IMR-90 (cell line): ENCODE measurements at regions not wholly inside any gene's neighbourhood (a gene's known extent, or its start where the extent isn't known, plus 50 kb on each side); places are given as distances from the start of the nearest gene placed in this dataset.

Source experiments
- ATAC-seq: fragments of 200-7000 bp; cut with Tn5 transposase; 2 replicates; pipeline ENCODE4 v1.9.1; 2020; ENCODE audit warnings: low read depth, mild to moderate bottlenecking, moderate library complexity
- BruUV-seq: library from RNA; stranded (reverse); fragments of 400-500 nt; replicated peaks from 2 replicates; lab custom pipeline; 2021; lab: Mats Ljungman, UMichigan
- CTCF ChIA-PET: fragments of 300-600 bp; formaldehyde crosslinking; extraction: SDS; loops from one replicate; lab custom pipeline; 2021; ENCODE audit warnings: antibody characterized with exemption; lab: Yijun Ruan, JAX
- POLR2A ChIA-PET: fragments of 300-600 bp; sonication (Branson Sonifier 250); formaldehyde crosslinking; loops from one replicate; lab custom pipeline; 2022; ENCODE audit warnings: antibody characterized with exemption; ENCODE audit not compliant: unreplicated experiment; lab: Charles Lee
- DNase-seq: peaks from one replicate; pipeline ENCODE4 v3.0.0; 2013
- H2AFZ ChIP-seq: replicated peaks from 2 replicates; pipeline ENCODE3; 2013; ENCODE audit warnings: low read length, mild to moderate bottlenecking; ENCODE audit not compliant: poor library complexity
- H2AK5ac ChIP-seq: 2 replicates; pipeline ENCODE4 v1.6.1; 2013; ENCODE audit warnings: low read depth, low read length, inconsistent platforms
- H2AK9ac ChIP-seq: replicated peaks from 2 replicates; pipeline ENCODE3; 2013; ENCODE audit warnings: mild to moderate bottlenecking, low read depth, low read length, moderate library complexity; ENCODE audit not compliant: poor library complexity
- H2BK120ac ChIP-seq: 2 replicates; pipeline ENCODE4 v1.6.1; 2013; ENCODE audit warnings: low read depth, low read length, inconsistent platforms
- H2BK15ac ChIP-seq: 3 replicates; pipeline ENCODE4 v1.6.1; 2013; ENCODE audit warnings: low read depth, low read length, inconsistent platforms
- H2BK20ac ChIP-seq: 2 replicates; pipeline ENCODE4 v1.6.1; 2013; ENCODE audit warnings: low read depth, mild to moderate bottlenecking, inconsistent platforms, low read length, moderate library complexity
- H2BK5ac ChIP-seq: 2 replicates; pipeline ENCODE4 v1.6.1; 2013; ENCODE audit warnings: mild to moderate bottlenecking, low read depth, low read length, inconsistent platforms; ENCODE audit not compliant: poor library complexity, severe bottlenecking
- H3K14ac ChIP-seq: replicated peaks from 2 replicates; pipeline ENCODE4 v1.6.1; 2013; ENCODE audit warnings: low read depth, low read length, inconsistent platforms
- H3K18ac ChIP-seq: 2 replicates; pipeline ENCODE4 v1.6.1; 2013; ENCODE audit warnings: low read depth, low read length, control low read depth
- H3K23ac ChIP-seq: 2 replicates; pipeline ENCODE4 v1.6.1; 2013; ENCODE audit warnings: low read depth, low read length, inconsistent platforms
- H3K27ac ChIP-seq: 2 replicates; pipeline ENCODE4 v1.5.1; 2013; ENCODE audit warnings: mild to moderate bottlenecking, control low read depth, low read length; ENCODE audit not compliant: insufficient read depth
- H3K27me3 ChIP-seq: 2 replicates; pipeline ENCODE4 v1.6.1; 2013; ENCODE audit warnings: low read length; ENCODE audit not compliant: control insufficient read depth, insufficient read depth
- H3K36me3 ChIP-seq: 2 replicates; pipeline ENCODE4 v1.6.1; 2013; ENCODE audit warnings: low read length, mixed read lengths; ENCODE audit not compliant: control insufficient read depth, insufficient read depth
- H3K4ac ChIP-seq: 2 replicates; pipeline ENCODE4 v1.6.1; 2013; ENCODE audit warnings: low read depth, low read length, inconsistent platforms
- H3K4me1 ChIP-seq: 2 replicates; pipeline ENCODE4 v1.6.1; 2013; ENCODE audit warnings: low read length, mixed read lengths; ENCODE audit not compliant: control insufficient read depth, insufficient read depth
- H3K4me2 ChIP-seq: 2 replicates; pipeline ENCODE4 v1.6.1; 2013; ENCODE audit warnings: low read depth, mild to moderate bottlenecking, control low read depth, low read length, moderate library complexity
- H3K4me3 ChIP-seq: 2 replicates; pipeline ENCODE4 v1.5.1; 2013; ENCODE audit warnings: low read depth, mild to moderate bottlenecking, control low read depth, low read length, moderate library complexity; ENCODE audit not compliant: insufficient read depth
- H3K56ac ChIP-seq: 2 replicates; pipeline ENCODE4 v1.6.1; 2013; ENCODE audit warnings: low read length, inconsistent platforms; ENCODE audit not compliant: insufficient read depth; ENCODE audit errors: extremely low read depth
- H3K79me1 ChIP-seq, 2 experiments: 2 replicates each; pipeline ENCODE4 v1.6.1; 2013; ENCODE audit warnings: low read length in 2 of 2, inconsistent platforms in 1 of 2, low read depth in 1 of 2
- H3K9ac ChIP-seq: 2 replicates; pipeline ENCODE4 v1.6.1; 2013; ENCODE audit warnings: low read depth, low read length, control low read depth
- H3K9me1 ChIP-seq: 2 replicates; pipeline ENCODE4 v1.6.1; 2013; ENCODE audit warnings: low read length, inconsistent platforms; ENCODE audit not compliant: insufficient read depth
- H3K9me3 ChIP-seq: 2 replicates; pipeline ENCODE4 v1.6.1; 2013; ENCODE audit warnings: low read length; ENCODE audit not compliant: control insufficient read depth, insufficient read depth
- H4K20me1 ChIP-seq: 2 replicates; pipeline ENCODE4 v1.6.1; 2013; ENCODE audit warnings: low read length, inconsistent platforms; ENCODE audit not compliant: insufficient read depth
- H4K5ac ChIP-seq: 2 replicates; pipeline ENCODE4 v1.6.1; 2013; ENCODE audit warnings: mild to moderate bottlenecking, low read depth, low read length, control low read depth
- H4K8ac ChIP-seq, 2 experiments: 2 replicates each; pipeline ENCODE4 v1.6.1; 2013; ENCODE audit warnings: low read depth in 2 of 2, low read length in 2 of 2, control low read depth in 1 of 2, inconsistent platforms in 1 of 2
- H4K91ac ChIP-seq: 2 replicates; pipeline ENCODE4 v1.6.1; 2013; ENCODE audit warnings: low read depth, low read length, inconsistent platforms; ENCODE audit not compliant: insufficient read depth
- BHLHE40 ChIP-seq: fragments of 150-350 bp; IDR thresholded peaks from 2 replicates; pipeline ENCODE4 v1.6.1; 2016; ENCODE audit warnings: mild to moderate bottlenecking, low read depth, low read length
- CHD1 ChIP-seq: IDR thresholded peaks from 2 replicates; pipeline ENCODE4 v1.6.1; 2012; ENCODE audit warnings: low read depth, low read length, improper control_type of control experiment
- FOS ChIP-seq: fragments of 150-350 bp; IDR thresholded peaks from 2 replicates; pipeline ENCODE4 v1.6.1; 2016; ENCODE audit warnings: low read depth, low read length
- MAFK ChIP-seq: IDR thresholded peaks from 2 replicates; pipeline ENCODE4 v1.6.1; 2012; ENCODE audit warnings: low read depth, low read length, improper control_type of control experiment
- MAZ ChIP-seq: IDR thresholded peaks from 2 replicates; pipeline ENCODE4 v1.6.1; 2012; ENCODE audit warnings: low read depth, mild to moderate bottlenecking, low read length, improper control_type of control experiment, moderate library complexity, borderline replicate concordance
- NFE2L2 ChIP-seq: fragments of 150-350 bp; IDR thresholded peaks from 2 replicates; pipeline ENCODE4 v1.6.1; 2016; ENCODE audit warnings: low read depth, mild to moderate bottlenecking, low read length
- WGBS, 2 experiments: methylation state at CpG; one replicate each; pipeline versions ENCODE4 v1.1.5 to v1.1.7; 2013; ENCODE audit warnings: missing lambda C conversion rate in 2 of 2; ENCODE audit not compliant: insufficient read length in 1 of 2; ENCODE audit errors: extremely low coverage in 2 of 2; 5-methylcytosine and 5-hydroxymethylcytosine counted together
- dilution Hi-C: fragments of 300-500 bp; cut with HindIII; formaldehyde crosslinking; loops from one replicate; pipeline ENCODE4 v1.14.3; 2018; ENCODE audit warnings: low sequenced_read_pairs; ENCODE audit not compliant: unreplicated experiment
- in situ Hi-C: fragments of 300-500 bp; cut with MboI; formaldehyde crosslinking; loops from 3 replicates; pipeline ENCODE4 v1.14.3; 2019; ENCODE audit warnings: low sequenced_read_pairs, inconsistent platforms, mixed read lengths
- intact Hi-C: fragments of 100-400 bp; cut with micrococcal nuclease; formaldehyde crosslinking; loops from 2 replicates; pipeline ENCODE4 v1.10.0; 2022
- TF ChIP-seq, protein P1 (sequence below): conservative IDR thresholded peaks from 2 replicates; pipeline ENCODE4 v1.5.1; 2012; ENCODE audit warnings: mild to moderate bottlenecking, low read depth, low read length, improper control_type of control experiment
- TF ChIP-seq, protein P2 (sequence below): fragments of 150-350 bp; IDR thresholded peaks from 2 replicates; pipeline ENCODE4 v1.6.1; 2016; ENCODE audit warnings: low read depth, mild to moderate bottlenecking, low read length, moderate library complexity, borderline replicate concordance

DNA sequence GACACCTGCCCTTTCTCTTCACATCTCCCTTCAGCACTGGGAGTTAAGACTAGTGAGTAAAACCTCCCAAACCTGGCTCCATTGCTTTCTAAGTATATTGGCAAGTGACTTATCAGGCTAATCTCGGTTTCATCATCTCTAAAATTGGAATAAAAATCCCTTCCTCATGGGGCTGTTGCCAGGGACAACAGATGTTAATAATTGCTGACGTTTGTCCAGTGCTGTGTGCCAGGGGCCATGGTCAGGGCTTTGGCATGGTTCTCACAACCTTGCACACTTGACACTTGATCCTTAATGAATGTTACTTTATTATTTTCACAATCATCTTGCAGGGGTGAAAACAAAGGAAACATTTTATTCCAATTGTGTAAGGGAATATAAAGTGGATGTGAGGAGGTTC is 1262.0 kb upstream of the WWC1 start:
- ChIA-PET CTCF (interaction anchor here (1.0 kb wide), 1 partner anchor 228 kb away, joined by 3 read pairs; no protein-coding TSS in a partner anchor), POLR2A (no interaction called here)
- Histone ChIP-seq H3K4me1 (no peaks in the 10 kb centered on the region), H4K91ac (no peak overlapping the region), H2AK9ac (no peak overlapping the region), H3K79me1 (no peaks in the 10 kb centered on the region), H3K9me1 (no peaks in the 10 kb centered on the region), H2AK5ac (no peak overlapping the region), H3K9ac (no peak overlapping the region), H2AFZ (no peak overlapping the region), H3K23ac (no peak overlapping the region), H2BK15ac (no peak overlapping the region), H3K36me3 (no peaks in the 10 kb centered on the region), H3K56ac (no peak overlapping the region), H3K18ac (no peak overlapping the region), H3K27ac (no peak overlapping the region), H2BK5ac (no peak overlapping the region), H3K4me3 (no peak overlapping the region), H3K4ac (no peak overlapping the region), H4K20me1 (no peaks in the 10 kb centered on the region), H3K4me2 (no peak overlapping the region), H4K8ac (no peak overlapping the region), H2BK120ac (no peak overlapping the region), H4K5ac (no peak overlapping the region), H2BK20ac (no peak overlapping the region), H3K9me3 (peaks cover 2% of the 10 kb centered on the region; the same call in 1 of the 2 replicates), H3K27me3 (no peaks in the 10 kb centered on the region), H3K14ac (no peak overlapping the region)
- TF ChIP-seq CHD1 (no peak), MAFK (no peak), NFE2L2 (no peak), MAZ (no peak), BHLHE40 (no peak), FOS (no peak)
- TF ChIP-seq, protein P1, sequence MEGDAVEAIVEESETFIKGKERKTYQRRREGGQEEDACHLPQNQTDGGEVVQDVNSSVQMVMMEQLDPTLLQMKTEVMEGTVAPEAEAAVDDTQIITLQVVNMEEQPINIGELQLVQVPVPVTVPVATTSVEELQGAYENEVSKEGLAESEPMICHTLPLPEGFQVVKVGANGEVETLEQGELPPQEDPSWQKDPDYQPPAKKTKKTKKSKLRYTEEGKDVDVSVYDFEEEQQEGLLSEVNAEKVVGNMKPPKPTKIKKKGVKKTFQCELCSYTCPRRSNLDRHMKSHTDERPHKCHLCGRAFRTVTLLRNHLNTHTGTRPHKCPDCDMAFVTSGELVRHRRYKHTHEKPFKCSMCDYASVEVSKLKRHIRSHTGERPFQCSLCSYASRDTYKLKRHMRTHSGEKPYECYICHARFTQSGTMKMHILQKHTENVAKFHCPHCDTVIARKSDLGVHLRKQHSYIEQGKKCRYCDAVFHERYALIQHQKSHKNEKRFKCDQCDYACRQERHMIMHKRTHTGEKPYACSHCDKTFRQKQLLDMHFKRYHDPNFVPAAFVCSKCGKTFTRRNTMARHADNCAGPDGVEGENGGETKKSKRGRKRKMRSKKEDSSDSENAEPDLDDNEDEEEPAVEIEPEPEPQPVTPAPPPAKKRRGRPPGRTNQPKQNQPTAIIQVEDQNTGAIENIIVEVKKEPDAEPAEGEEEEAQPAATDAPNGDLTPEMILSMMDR: no peak
- TF ChIP-seq, protein P2, sequence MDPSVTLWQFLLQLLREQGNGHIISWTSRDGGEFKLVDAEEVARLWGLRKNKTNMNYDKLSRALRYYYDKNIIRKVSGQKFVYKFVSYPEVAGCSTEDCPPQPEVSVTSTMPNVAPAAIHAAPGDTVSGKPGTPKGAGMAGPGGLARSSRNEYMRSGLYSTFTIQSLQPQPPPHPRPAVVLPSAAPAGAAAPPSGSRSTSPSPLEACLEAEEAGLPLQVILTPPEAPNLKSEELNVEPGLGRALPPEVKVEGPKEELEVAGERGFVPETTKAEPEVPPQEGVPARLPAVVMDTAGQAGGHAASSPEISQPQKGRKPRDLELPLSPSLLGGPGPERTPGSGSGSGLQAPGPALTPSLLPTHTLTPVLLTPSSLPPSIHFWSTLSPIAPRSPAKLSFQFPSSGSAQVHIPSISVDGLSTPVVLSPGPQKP: no peak
- DNase-seq: no peak
- no peak for ATAC-seq
- intact Hi-C loops (no loop called here), in situ Hi-C loops (no loop called here), dilution Hi-C loops (no loop called here)
- WGBS, 2 experiments: no CpG with 5 or more reads among the region's 2 CpGs
- no TSS peak for BruUV-seq
